ENCODE measurements at regions not wholly inside any gene's neighbourhood (a gene's known extent, or its start where the extent isn't known, plus 50 kb on each side); places are given as distances from the start of the nearest gene placed in this dataset.

DNA sequence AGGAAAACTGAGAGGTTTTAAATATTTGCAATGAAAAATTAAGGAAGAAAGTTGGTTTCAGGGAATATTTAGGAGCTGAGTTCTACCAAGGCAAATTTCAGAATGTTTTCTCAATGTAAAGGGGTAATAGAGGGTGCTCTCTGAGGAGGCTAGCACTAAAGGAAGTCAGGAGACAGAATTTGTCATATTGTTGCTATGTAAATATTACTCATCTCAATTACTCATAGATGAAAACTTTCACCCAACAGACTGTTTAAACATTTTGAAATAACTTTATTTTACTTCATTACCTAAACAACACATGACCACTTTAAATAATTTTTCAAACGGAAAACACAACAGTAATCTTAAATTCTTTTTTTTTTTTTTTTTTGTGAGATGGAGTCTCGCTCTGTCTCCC is 274.8 kb upstream of the NRG3 start:
- H2AK5ac ChIP-seq (ENCODE audit: low read depth, low read length), result no peak overlapping the region
- no peak overlapping the region for H3K9ac ChIP-seq (replicated peaks in 1 of 4; ENCODE audit: extremely low read depth in 1 of 4, low read depth in 3 of 4, low read length in 3 of 4)
- H2BK20ac ChIP-seq (ENCODE audit: low read length), result no peak overlapping the region
- H4K91ac ChIP-seq (replicated peaks; ENCODE audit: insufficient read length, low read length), result no peak overlapping the region
- H3K23ac ChIP-seq (ENCODE audit: insufficient read length), result no peak overlapping the region
- FAIRE-seq (no peak), DNase-seq (ENCODE audit: low read depth in 1 of 2, low spot score in 2 of 2) (no peak)
- no peak overlapping the region for H2BK15ac ChIP-seq (ENCODE audit: low read length)
- no peaks in the 10 kb centered on the region for H3K9me3 ChIP-seq (ENCODE audit: insufficient read depth in 2 of 2, low read depth in 1 of 2, low read length in 1 of 2)
- H3K4me2 ChIP-seq (ENCODE audit: insufficient read depth in 1 of 2, low read depth in 2 of 2, low read length in 2 of 2), result no peak overlapping the region
- H2BK5ac ChIP-seq (ENCODE audit: low read depth, low read length), result no peak overlapping the region
- CTCF ChIA-PET (ENCODE audit: partially characterized antibody), result no interaction called here
- no peak overlapping the region for H4K5ac ChIP-seq (ENCODE audit: insufficient read length, low read depth, low read length)
- H2BK12ac ChIP-seq (ENCODE audit: low read depth, low read length), result no peak overlapping the region
- H4K8ac ChIP-seq (ENCODE audit: extremely low read depth, insufficient read depth, low read length), result no peak overlapping the region
- no peak overlapping the region for H2AFZ ChIP-seq (ENCODE audit: low read length)
- H3K18ac ChIP-seq (ENCODE audit: extremely low read depth, low read length), result no peak overlapping the region
- no peak overlapping the region for H3K4me3 ChIP-seq (ENCODE audit: extremely low read depth in 1 of 4, insufficient read depth in 2 of 4, low read depth in 3 of 4, low read length in 4 of 4)
- H3K4ac ChIP-seq (replicated peaks; ENCODE audit: insufficient read length, low read depth, low read length), result no peak overlapping the region
- H3K23me2 ChIP-seq (ENCODE audit: low read depth, low read length), result no peaks in the 10 kb centered on the region
- H3K79me2 ChIP-seq (ENCODE audit: control insufficient read depth in 1 of 2, insufficient read depth in 2 of 2, low read length in 2 of 2), result no peaks in the 10 kb centered on the region
- no peak overlapping the region for H3K14ac ChIP-seq (ENCODE audit: insufficient read length)
- H3K27me3 ChIP-seq (replicated peaks in 1 of 4; ENCODE audit: control insufficient read depth in 3 of 4, extremely low read depth in 1 of 4, insufficient read depth in 3 of 4, low read length in 3 of 4), result no peaks in the 10 kb centered on the region
- POLR2A ChIA-PET (ENCODE audit: partially characterized antibody), result no interaction called here
- H3K4me1 ChIP-seq (replicated peaks in 1 of 4; ENCODE audit: control insufficient read depth in 3 of 4, insufficient read depth in 4 of 4, low read length in 3 of 4), result no peaks in the 10 kb centered on the region; a peak in 1 of 7 replicates
- no peaks in the 10 kb centered on the region for H3K36me3 ChIP-seq (ENCODE audit: control insufficient read depth in 2 of 4, insufficient read depth in 4 of 4, low read length in 3 of 4)
- H4K20me1 ChIP-seq (replicated peaks in 1 of 2; ENCODE audit: control insufficient read depth in 1 of 2, insufficient read depth in 2 of 2, low read length in 2 of 2), result no peaks in the 10 kb centered on the region
- H3K56ac ChIP-seq (replicated peaks; ENCODE audit: insufficient read length, low read depth, low read length), result no peak overlapping the region
- H2BK120ac ChIP-seq (replicated peaks; ENCODE audit: low read depth, low read length), result no peak overlapping the region
- WGBS, 2 experiments (ENCODE audit: extremely low coverage in 1 of 2, insufficient coverage in 1 of 2, insufficient read length in 1 of 2, insufficient replicate concordance in 2 of 2, low coverage in 1 of 2, low lambda C conversion rate in 2 of 2, missing lambda C conversion rate in 1 of 2), result 100% methylated on average over 1 of the region's 2 CpGs; no CpG with 5 or more reads in 1 of the 2 experiments
- no peaks in the 10 kb centered on the region for H3K79me1 ChIP-seq (ENCODE audit: low read depth, low read length)
- H3K27ac ChIP-seq (ENCODE audit: low read depth, low read length), result no peak overlapping the region
- TF ChIP-seq RBBP5 (IDR thresholded peaks at IDR 0.05; ENCODE audit: borderline replicate concordance, low read depth, low read length) (no peak), SAP30 (IDR thresholded peaks at IDR 0.05; ENCODE audit: insufficient read depth, insufficient replicate concordance, low read length) (no peak), POU5F1 (IDR thresholded peaks at IDR 0.05; ENCODE audit: low read depth, low read length) (no peak), MAFK (IDR thresholded peaks at IDR 0.05; ENCODE audit: low read depth, low read length) (no peak)
